Transverse colon (tissue), 3 donors: ENCODE measurements at regions not wholly inside any gene's neighbourhood (a gene's known extent, or its start where the extent isn't known, plus 50 kb on each side); places are given as distances from the start of the nearest gene placed in this dataset.

Experiments
- CTCF ChIP-seq, 5 experiments: fragments of 200-600 bp in 3 of 5; fragments of 450-650 bp in 2 of 5; sonication (generic) in 3 of 5; IDR thresholded peaks; 1 replicate in 2 of 5; 2 replicates in 3 of 5; pipeline ENCODE4 v1.5.1; 2016 to 2017; ENCODE audit warnings: antibody characterized with exemption in 5 of 5, inconsistent platforms in 3 of 5, mild to moderate bottlenecking in 2 of 5, moderate library complexity in 1 of 5
- POLR2A ChIP-seq: fragments of 450-650 bp; IDR thresholded peaks from one replicate; pipeline ENCODE4 v1.6.1; 2016; ENCODE audit warnings: antibody characterized with exemption, mild to moderate bottlenecking, moderate library complexity

- TF ChIP-seq POLR2A (no peak), CTCF (IDR thresholded peaks at IDR 0.05) (no peak)
Measured at GRCh38 chr9:30799527-30800101, 1584.8 kb upstream of the ACO1 start.
